HG03025 (cell line): ENCODE measurements at regions not wholly inside any gene's neighbourhood (a gene's known extent, or its start where the extent isn't known, plus 50 kb on each side); places are given as distances from the start of the nearest gene placed in this dataset.
"Not testable (repeated sequence)": the region's sequence is repeated elsewhere in the genome, so short reads cannot be mapped to it uniquely, and the experiment has no call there.

ENCODE experiments used
- ATAC-seq: cut with Tn5 transposase; IDR thresholded peaks from one replicate; pipeline ENCODE4 v1.9.1; 2021; ENCODE audit warnings: mild to moderate bottlenecking, moderate library complexity; ENCODE audit not compliant: unreplicated experiment, low FRiP score

- ATAC-seq, result no peak
These were observed 190.4 kb upstream of the ATP10B start for GRCh38 chr5:161042443-161042842.

GRCh38 chr5:161040818-161041217, 188.8 kb upstream of the ATP10B start:
- ATAC-seq, result no peak

GRCh38 chr5:161036296-161036695, 184.3 kb upstream of the ATP10B start:
- ATAC-seq, result no peak

GRCh38 chr5:161034451-161034850, 182.4 kb upstream of the ATP10B start:
- ATAC-seq, result no peak

- ATAC-seq, result no peak
These were observed 178.2 kb upstream of the ATP10B start for GRCh38 chr5:161030229-161030628.

GRCh38 chr5:161027763-161028162, 175.8 kb upstream of the ATP10B start:
- no peak for ATAC-seq

GRCh38 chr5:161023551-161023950, 171.5 kb upstream of the ATP10B start:
- ATAC-seq, result no peak

GRCh38 chr5:161022151-161022550, 170.1 kb upstream of the ATP10B start:
- no peak for ATAC-seq

GRCh38 chr5:161009817-161010216, 157.8 kb upstream of the ATP10B start:
- no peak for ATAC-seq

GRCh38 chr5:161009194-161009593, 157.2 kb upstream of the ATP10B start:
- ATAC-seq, result no peak

GRCh38 chr5:161007879-161008278, 155.9 kb upstream of the ATP10B start:
- no peak for ATAC-seq

- ATAC-seq, result no peak
These were observed 150.6 kb upstream of the ATP10B start for GRCh38 chr5:161002571-161003074.

GRCh38 chr5:161001604-161002003, 149.6 kb upstream of the ATP10B start:
- ATAC-seq, result peak; percentile 79

GRCh38 chr5:161001142-161001541, 149.1 kb upstream of the ATP10B start:
- ATAC-seq, result not testable (repeated sequence)

GRCh38 chr5:160991205-160991604, 139.2 kb upstream of the ATP10B start:
- ATAC-seq, result no peak

GRCh38 chr5:160979385-160979784, 127.4 kb upstream of the ATP10B start:
- ATAC-seq, result no peak

GRCh38 chr5:160978944-160979343, 126.9 kb upstream of the ATP10B start:
- no peak for ATAC-seq

- ATAC-seq, result no peak
These were observed 124.2 kb upstream of the ATP10B start for GRCh38 chr5:160976181-160976580.

- ATAC-seq, result no peak
These were observed 118.7 kb upstream of the ATP10B start for GRCh38 chr5:160970605-160971191.

GRCh38 chr5:160969645-160970044, 117.6 kb upstream of the ATP10B start:
- ATAC-seq, result no peak

- ATAC-seq, result no peak
These were observed 116.5 kb upstream of the ATP10B start for GRCh38 chr5:160968480-160968879.

GRCh38 chr5:160966921-160967320, 114.9 kb upstream of the ATP10B start:
- ATAC-seq, result no peak

- ATAC-seq, result no peak
These were observed 109.8 kb upstream of the ATP10B start for GRCh38 chr5:160961761-160962160.
